H9 (cell line): ENCODE measurements at regions not wholly inside any gene's neighbourhood (a gene's known extent, or its start where the extent isn't known, plus 50 kb on each side); places are given as distances from the start of the nearest gene placed in this dataset.

Source experiments
- DNase-seq: peaks from one replicate; pipeline ENCODE4 v3.0.0-alpha.2; 2017
- H2AFZ ChIP-seq: one replicate; pipeline ENCODE4 v1.6.1; 2013; ENCODE audit warnings: mild to moderate bottlenecking, low read length, control low read depth, moderate library complexity
- H2AK5ac ChIP-seq: 2 replicates; pipeline ENCODE4 v1.6.1; 2013; ENCODE audit warnings: low read length, control low read depth, mixed read lengths; ENCODE audit not compliant: insufficient read length
- H2BK120ac ChIP-seq: one replicate; pipeline ENCODE4 v1.6.1; 2013; ENCODE audit warnings: low read depth, mild to moderate bottlenecking, low read length, control low read depth, inconsistent platforms; ENCODE audit not compliant: poor library complexity, severe bottlenecking
- H2BK12ac ChIP-seq: 2 replicates; pipeline ENCODE4 v1.6.1; 2013; ENCODE audit warnings: low read length, control low read depth, mixed read lengths, low read depth; ENCODE audit not compliant: insufficient read length
- H2BK15ac ChIP-seq: 2 replicates; pipeline ENCODE4 v1.6.1; 2013; ENCODE audit warnings: low read depth, low read length, control low read depth
- H2BK20ac ChIP-seq: one replicate; pipeline ENCODE4 v1.6.1; 2013; ENCODE audit warnings: low read depth, mild to moderate bottlenecking, low read length, control low read depth, inconsistent platforms; ENCODE audit not compliant: poor library complexity, severe bottlenecking
- H2BK5ac ChIP-seq: 2 replicates; pipeline ENCODE4 v1.6.1; 2013; ENCODE audit warnings: low read length, control low read depth, mixed read lengths; ENCODE audit not compliant: insufficient read length
- H3K14ac ChIP-seq: 2 replicates; pipeline ENCODE4 v1.6.1; 2013; ENCODE audit warnings: low read length, control low read depth; ENCODE audit not compliant: insufficient read depth
- H3K18ac ChIP-seq: 2 replicates; pipeline ENCODE4 v1.6.1; 2013; ENCODE audit warnings: low read depth, mild to moderate bottlenecking, mixed read lengths, low read length, control low read depth; ENCODE audit not compliant: insufficient read length
- H3K23ac ChIP-seq: 2 replicates; pipeline ENCODE4 v1.6.1; 2013; ENCODE audit warnings: low read length, control low read depth, mixed read lengths, low read depth; ENCODE audit not compliant: insufficient read length
- H3K23me2 ChIP-seq: 2 replicates; pipeline ENCODE4 v1.6.1; 2013; ENCODE audit warnings: low read depth, mild to moderate bottlenecking, mixed read lengths, low read length, control low read depth; ENCODE audit not compliant: insufficient read length, poor library complexity, severe bottlenecking
- H3K27ac ChIP-seq: 2 replicates; pipeline ENCODE4 v1.5.1; 2013; ENCODE audit warnings: low read length, control low read depth, mixed read lengths, low read depth; ENCODE audit not compliant: insufficient read length
- H3K27me3 ChIP-seq: 2 replicates; pipeline ENCODE4 v1.6.1; 2013; ENCODE audit warnings: low read length, control low read depth, inconsistent platforms; ENCODE audit not compliant: insufficient read depth
- H3K4ac ChIP-seq: 2 replicates; pipeline ENCODE4 v1.6.1; 2013; ENCODE audit warnings: low read depth, mild to moderate bottlenecking, control low read depth, inconsistent platforms, low read length, moderate library complexity
- H3K4me1 ChIP-seq: 2 replicates; pipeline ENCODE4 v1.6.1; 2013; ENCODE audit warnings: low read length, control low read depth, inconsistent platforms; ENCODE audit not compliant: insufficient read depth
- H3K4me2 ChIP-seq: 2 replicates; pipeline ENCODE4 v1.6.1; 2013; ENCODE audit warnings: low read length, control low read depth, mixed read lengths; ENCODE audit not compliant: insufficient read length, insufficient read depth
- H3K56ac ChIP-seq: 2 replicates; pipeline ENCODE4 v1.6.1; 2013; ENCODE audit warnings: low read depth, mild to moderate bottlenecking, mixed read lengths, low read length, control low read depth; ENCODE audit not compliant: insufficient read length
- H3K79me1 ChIP-seq: 2 replicates; pipeline ENCODE4 v1.6.1; 2013; ENCODE audit warnings: low read depth, mild to moderate bottlenecking, moderate library complexity, low read length, control low read depth, inconsistent platforms; ENCODE audit not compliant: insufficient read depth, poor library complexity, severe bottlenecking
- H3K79me2 ChIP-seq: 2 replicates; pipeline ENCODE4 v1.6.1; 2013; ENCODE audit warnings: low read length, control low read depth, inconsistent platforms; ENCODE audit not compliant: insufficient read depth
- H3K9ac ChIP-seq: 2 replicates; pipeline ENCODE4 v1.6.1; 2013; ENCODE audit warnings: low read length, control low read depth, mixed read lengths; ENCODE audit not compliant: insufficient read length; ENCODE audit errors: extremely low read depth
- H3K9me3 ChIP-seq: one replicate; pipeline ENCODE4 v1.6.1; 2013; ENCODE audit warnings: low read depth, low read length, inconsistent platforms; ENCODE audit not compliant: control insufficient read depth
- H3T11ph ChIP-seq: one replicate; pipeline ENCODE4 v1.6.1; 2013; ENCODE audit warnings: mild to moderate bottlenecking, low read length, control low read depth, inconsistent platforms
- H4K20me1 ChIP-seq: one replicate; pipeline ENCODE4 v1.6.1; 2013; ENCODE audit not compliant: control insufficient read depth, insufficient read length, insufficient read depth
- H4K5ac ChIP-seq: 2 replicates; pipeline ENCODE4 v1.6.1; 2013; ENCODE audit warnings: low read depth, mild to moderate bottlenecking, mixed read lengths, low read length, control low read depth; ENCODE audit not compliant: insufficient read length
- H4K8ac ChIP-seq: replicated peaks from 2 replicates; pipeline ENCODE4 v1.6.1; 2013; ENCODE audit warnings: low read length, control low read depth, mixed read lengths, low read depth; ENCODE audit not compliant: insufficient read length
- H4K91ac ChIP-seq: 2 replicates; pipeline ENCODE4 v1.6.1; 2013; ENCODE audit warnings: low read depth, mild to moderate bottlenecking, moderate library complexity, mixed read lengths, low read length, control low read depth; ENCODE audit not compliant: insufficient read length
- H3K27ac Mint-ChIP-seq, 3 experiments: 2 replicates in 2 of 3; 3 replicates in 1 of 3; pipeline ENCODE4 v1.8.0; 2020 to 2021; ENCODE audit warnings: mixed read lengths in 3 of 3, mild to moderate bottlenecking in 1 of 3, moderate library complexity in 1 of 3
- H3K27me3 Mint-ChIP-seq: 2 replicates; pipeline ENCODE4 v1.8.0; 2021; ENCODE audit warnings: low read depth, mild to moderate bottlenecking, moderate library complexity, mixed read lengths
- H3K36me3 Mint-ChIP-seq, 3 experiments: 2 replicates in 2 of 3; 3 replicates in 1 of 3; pipeline ENCODE4 v1.8.0; 2020 to 2021; ENCODE audit warnings: low read depth in 3 of 3, mixed read lengths in 3 of 3; ENCODE audit not compliant: insufficient read depth in 1 of 3
- H3K4me1 Mint-ChIP-seq, 2 experiments: 2 replicates each; pipeline ENCODE4 v1.8.0; 2020; ENCODE audit warnings: mixed read lengths in 2 of 2
- H3K4me3 Mint-ChIP-seq, 2 experiments: 2 replicates in 1 of 2; 3 replicates in 1 of 2; pipeline ENCODE4 v1.8.0; 2020 to 2021; ENCODE audit warnings: mild to moderate bottlenecking in 2 of 2, mixed read lengths in 2 of 2, moderate library complexity in 1 of 2
- H3K9me3 Mint-ChIP-seq, 2 experiments: 2 replicates in 1 of 2; 3 replicates in 1 of 2; pipeline ENCODE4 v1.8.0; 2020; ENCODE audit warnings: mild to moderate bottlenecking in 2 of 2, mixed read lengths in 2 of 2, moderate library complexity in 1 of 2
- WGBS: extraction: QIAGEN DNeasy Blood & Tissue Kit; methylation state at CpG from one replicate; pipeline ENCODE4 v1.1.7; 2013; ENCODE audit warnings: missing lambda C conversion rate, low lambda C conversion rate, mixed read lengths; ENCODE audit not compliant: insufficient read length; ENCODE audit errors: extremely low coverage; 5-methylcytosine and 5-hydroxymethylcytosine counted together
- TF ChIP-seq, protein P1 (sequence below): fragments of 200-600 bp; sonication (generic); conservative IDR thresholded peaks from 3 replicates; pipeline ENCODE4 v1.8.0; 2021; ENCODE audit warnings: antibody characterized with exemption, mild to moderate bottlenecking

DNA sequence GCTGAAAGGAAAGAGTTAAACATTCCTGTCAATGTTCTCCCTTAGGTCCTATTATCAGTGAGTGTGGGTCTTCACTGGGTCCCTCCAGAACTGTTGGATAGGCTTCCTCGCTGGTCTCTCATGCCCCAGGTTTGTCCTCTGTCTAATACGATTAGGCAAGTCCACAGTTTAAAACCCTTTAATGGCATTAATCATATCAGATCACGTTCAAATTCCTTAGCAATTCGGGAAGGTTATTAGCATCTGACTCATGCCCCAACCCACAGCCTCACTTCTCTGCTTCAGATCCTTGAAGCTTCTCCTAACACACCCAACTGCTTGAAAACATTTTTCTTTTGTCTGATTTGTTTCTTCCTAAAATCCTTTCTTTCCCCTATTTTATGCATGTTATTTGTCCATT lies 224.3 kb upstream of the ATP10A start:
- H4K5ac ChIP-seq = no peak overlapping the region
- no peaks in the 10 kb centered on the region for H3K27me3 Mint-ChIP-seq
- no peaks in the 10 kb centered on the region for H3K9me3 ChIP-seq
- H3T11ph ChIP-seq = no peak overlapping the region
- H2BK15ac ChIP-seq = no peak overlapping the region
- no peak overlapping the region for H4K91ac ChIP-seq
- no peak overlapping the region for H3K4ac ChIP-seq
- H3K9me3 Mint-ChIP-seq = no peaks in the 10 kb centered on the region
- H3K56ac ChIP-seq = no peak overlapping the region
- no peak overlapping the region for H3K4me2 ChIP-seq
- no peak overlapping the region for H2AFZ ChIP-seq
- H2AK5ac ChIP-seq = no peak overlapping the region
- H4K8ac ChIP-seq = no peak overlapping the region
- TF ChIP-seq, protein P1, sequence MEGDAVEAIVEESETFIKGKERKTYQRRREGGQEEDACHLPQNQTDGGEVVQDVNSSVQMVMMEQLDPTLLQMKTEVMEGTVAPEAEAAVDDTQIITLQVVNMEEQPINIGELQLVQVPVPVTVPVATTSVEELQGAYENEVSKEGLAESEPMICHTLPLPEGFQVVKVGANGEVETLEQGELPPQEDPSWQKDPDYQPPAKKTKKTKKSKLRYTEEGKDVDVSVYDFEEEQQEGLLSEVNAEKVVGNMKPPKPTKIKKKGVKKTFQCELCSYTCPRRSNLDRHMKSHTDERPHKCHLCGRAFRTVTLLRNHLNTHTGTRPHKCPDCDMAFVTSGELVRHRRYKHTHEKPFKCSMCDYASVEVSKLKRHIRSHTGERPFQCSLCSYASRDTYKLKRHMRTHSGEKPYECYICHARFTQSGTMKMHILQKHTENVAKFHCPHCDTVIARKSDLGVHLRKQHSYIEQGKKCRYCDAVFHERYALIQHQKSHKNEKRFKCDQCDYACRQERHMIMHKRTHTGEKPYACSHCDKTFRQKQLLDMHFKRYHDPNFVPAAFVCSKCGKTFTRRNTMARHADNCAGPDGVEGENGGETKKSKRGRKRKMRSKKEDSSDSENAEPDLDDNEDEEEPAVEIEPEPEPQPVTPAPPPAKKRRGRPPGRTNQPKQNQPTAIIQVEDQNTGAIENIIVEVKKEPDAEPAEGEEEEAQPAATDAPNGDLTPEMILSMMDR = no peak
- H3K4me3 Mint-ChIP-seq = no peak overlapping the region
- no peak overlapping the region for H3K27ac Mint-ChIP-seq
- H3K4me1 Mint-ChIP-seq = peaks cover 22 to 25% of the 10 kb centered on the region in 2 experiments
- no peaks in the 10 kb centered on the region for H3K79me1 ChIP-seq
- no peak overlapping the region for H2BK12ac ChIP-seq
- no peaks in the 10 kb centered on the region for H3K23me2 ChIP-seq
- H3K36me3 Mint-ChIP-seq = no peaks in the 10 kb centered on the region; a peak in 1 of 7 replicates
- H2BK120ac ChIP-seq = no peak overlapping the region
- H2BK20ac ChIP-seq = no peak overlapping the region
- H3K14ac ChIP-seq = no peak overlapping the region
- H4K20me1 ChIP-seq = no peaks in the 10 kb centered on the region
- no peaks in the 10 kb centered on the region for H3K27me3 ChIP-seq
- no peak for DNase-seq
- peaks cover 1% of the 10 kb centered on the region; the same call in 1 of the 2 replicates for H3K4me1 ChIP-seq
- no peak overlapping the region for H3K9ac ChIP-seq
- no peak overlapping the region for H3K27ac ChIP-seq
- H3K23ac ChIP-seq = no peak overlapping the region
- WGBS = no CpG with 5 or more reads among the region's 4 CpGs
- H3K79me2 ChIP-seq = no peaks in the 10 kb centered on the region
- no peak overlapping the region for H2BK5ac ChIP-seq
- no peak overlapping the region for H3K18ac ChIP-seq
